CD4-positive, alpha-beta T cell treated with Interferon alpha-2 for 1 hour (primary cell): ENCODE measurements at regions not wholly inside any gene's neighbourhood (a gene's known extent, or its start where the extent isn't known, plus 50 kb on each side); places are given as distances from the start of the nearest gene placed in this dataset.
A peak's percentile ranks its signal among the peaks of the same experiment; 100 is the strongest.

Experiments used
- DNase-seq, 2 donors: peaks; one replicate each; pipeline ENCODE4 v3.0.0-alpha.2; 2020 to 2022

DNA sequence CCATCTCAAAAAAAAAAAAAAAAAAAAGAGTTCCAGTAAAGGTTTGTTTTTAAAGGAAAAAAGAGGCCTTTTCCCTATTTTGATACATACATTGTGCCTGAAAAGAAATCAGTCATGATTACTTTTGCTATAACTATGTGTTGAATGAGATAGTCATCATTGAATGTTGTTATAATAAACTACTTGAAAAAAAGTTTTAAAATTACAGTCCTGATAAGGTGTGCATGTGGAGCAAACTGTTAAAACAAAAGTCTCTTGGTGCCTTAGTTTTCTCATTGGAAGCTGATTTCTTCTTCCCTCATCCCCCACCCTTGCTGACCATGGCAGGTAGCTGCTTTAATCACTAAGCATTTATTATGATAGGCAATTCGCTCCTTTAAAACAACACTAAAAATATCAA, 172.3 kb upstream of the TBCA start:
- no peak for DNase-seq

DNA sequence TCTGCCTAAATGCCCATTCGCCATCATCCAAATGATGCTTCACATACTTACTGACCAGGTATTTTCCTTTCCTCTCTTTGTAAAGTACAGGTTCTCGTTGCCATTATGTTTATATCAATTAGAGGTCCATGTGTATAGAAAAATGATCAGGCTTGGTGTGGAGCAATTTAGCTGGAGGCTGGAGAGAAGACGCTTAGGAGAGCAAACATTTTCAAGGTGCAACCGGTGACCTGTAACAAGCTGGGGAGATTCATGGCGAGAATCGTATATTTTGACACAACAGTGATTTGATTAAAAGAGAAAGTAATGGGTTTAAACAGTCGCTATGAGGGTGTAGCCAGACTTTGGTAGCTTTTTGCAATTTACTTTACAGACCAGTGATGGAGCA, 170.9 kb upstream of the TBCA start:
- DNase-seq, result no peak

DNA sequence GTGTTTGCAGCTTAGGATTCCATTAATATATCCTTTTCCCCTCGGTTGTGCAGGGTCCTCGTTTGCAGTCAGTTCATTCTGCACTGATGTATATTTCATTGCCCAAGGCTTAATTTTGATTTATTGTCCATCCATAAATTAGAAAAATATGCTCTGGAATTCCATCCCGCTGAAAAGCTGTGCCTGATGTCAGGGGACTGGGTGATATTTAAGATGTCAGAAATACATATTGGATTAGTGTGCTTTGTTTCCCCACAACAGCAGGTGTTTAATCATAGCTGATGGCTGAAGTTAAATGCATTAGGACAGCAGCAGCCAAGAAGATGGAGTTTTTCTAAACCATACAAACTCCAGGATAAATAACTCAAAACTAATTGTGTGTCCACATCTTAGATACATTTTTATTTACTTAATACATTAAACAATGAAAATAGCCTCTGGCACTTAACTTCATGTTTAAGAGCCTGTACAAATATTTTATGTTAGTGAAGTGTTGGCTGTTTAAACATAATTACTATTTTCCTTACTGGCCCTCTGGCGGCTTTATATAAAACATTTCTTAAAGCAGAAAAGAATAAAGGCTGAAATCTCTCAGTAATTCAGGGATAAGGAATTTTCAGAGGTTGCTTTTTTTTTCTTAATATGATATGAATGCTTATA, 170.4 kb upstream of the TBCA start:
- no peak for DNase-seq

DNA sequence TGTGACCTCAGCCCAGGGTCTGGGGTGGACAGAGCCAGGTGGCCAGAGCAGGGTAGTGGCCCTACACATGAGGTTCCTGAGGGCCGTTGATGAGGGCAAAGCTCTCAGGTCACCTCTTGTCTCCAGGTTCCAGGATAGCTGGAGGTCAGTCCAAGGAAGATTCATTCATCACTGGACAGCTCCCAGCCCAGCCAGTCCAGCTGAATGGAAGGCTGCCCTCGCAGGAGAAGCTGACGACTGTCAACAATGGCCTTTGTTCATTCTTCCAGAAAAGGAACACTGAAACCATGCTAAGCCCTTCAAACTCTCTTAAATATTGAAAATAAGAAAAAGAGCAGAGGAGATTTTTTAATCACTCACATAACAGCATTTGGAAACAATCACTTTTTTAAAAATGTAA, 169.7 kb upstream of the TBCA start:
- no peak for DNase-seq

DNA sequence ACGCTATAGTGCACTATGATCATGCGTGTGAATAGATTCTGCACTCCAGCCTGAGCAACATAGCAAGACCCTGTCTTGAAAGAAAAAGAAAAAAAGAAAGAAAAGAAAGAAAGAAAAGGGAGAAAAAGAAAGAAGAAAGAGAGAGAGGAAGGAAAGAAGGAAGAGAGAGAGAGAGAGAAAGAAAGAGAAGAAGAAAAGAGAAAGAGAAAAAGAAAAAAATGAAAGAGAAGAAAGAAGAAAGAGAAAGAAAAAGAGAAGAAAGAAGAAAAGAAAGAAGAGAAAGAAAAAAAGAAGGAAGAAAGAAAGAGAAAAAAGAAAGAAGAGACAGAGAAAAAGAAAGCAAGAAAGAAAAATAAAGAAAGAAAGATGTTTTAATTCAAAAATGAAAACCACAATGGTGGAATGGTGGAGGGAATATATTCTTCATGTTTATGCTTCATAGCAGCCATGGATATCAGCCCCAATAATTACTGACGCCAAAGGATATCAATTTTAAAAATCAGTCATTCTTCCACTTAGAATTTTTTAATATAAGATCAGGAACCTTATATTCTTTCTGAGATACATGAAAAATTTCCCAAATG, 168.7 kb upstream of the TBCA start:
- DNase-seq, result no peak

DNA sequence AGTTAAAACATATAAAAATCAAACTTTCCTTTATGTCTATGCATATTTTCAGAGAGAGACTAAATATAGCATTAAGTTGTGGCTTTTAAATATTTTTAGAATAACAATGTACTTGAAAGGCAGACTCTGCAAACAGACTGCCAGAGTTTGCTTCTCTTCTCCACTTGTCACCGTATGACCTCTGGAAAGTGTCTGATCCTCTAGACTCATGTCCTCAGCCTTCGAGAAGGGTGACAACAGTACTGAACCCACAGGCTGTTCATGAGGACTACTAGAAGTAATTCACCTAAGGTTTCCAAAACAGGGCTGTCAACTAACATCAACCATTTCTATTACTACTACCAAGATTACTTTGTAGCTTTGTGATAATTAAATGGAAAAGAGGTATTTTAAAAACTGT, 167.7 kb upstream of the TBCA start:
- no peak for DNase-seq

DNA sequence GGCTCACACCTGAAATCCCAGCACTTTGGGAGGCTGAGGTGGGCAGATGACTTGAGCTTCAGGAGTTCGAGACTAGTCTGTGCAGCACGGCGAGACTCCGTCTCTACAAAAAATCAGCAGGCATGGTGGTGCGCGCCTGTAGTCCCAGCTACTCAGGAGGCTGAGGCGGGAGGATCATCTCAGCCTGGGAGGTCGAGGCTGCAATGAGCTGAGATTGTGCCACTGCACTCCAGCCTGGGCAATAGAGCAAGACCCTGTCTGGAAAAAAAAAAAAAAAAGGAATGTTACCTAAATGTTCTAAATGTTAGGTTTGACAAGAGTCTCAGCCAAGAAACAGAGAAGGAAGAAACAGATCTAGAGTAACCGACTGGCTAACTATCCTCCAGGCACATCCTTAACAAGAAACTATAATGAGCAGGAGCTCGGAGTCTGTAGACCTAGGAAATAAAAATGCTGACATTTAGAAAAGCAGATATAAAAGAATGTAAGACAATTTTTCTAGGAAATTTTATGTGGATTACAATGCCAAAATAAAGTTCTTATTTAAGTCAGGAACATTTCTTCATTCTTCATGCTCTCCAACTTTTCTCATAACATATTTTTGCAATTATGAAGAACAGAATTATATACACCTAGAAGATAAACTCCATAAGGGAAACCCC, 166.6 kb upstream of the TBCA start:
- DNase-seq, result no peak

DNA sequence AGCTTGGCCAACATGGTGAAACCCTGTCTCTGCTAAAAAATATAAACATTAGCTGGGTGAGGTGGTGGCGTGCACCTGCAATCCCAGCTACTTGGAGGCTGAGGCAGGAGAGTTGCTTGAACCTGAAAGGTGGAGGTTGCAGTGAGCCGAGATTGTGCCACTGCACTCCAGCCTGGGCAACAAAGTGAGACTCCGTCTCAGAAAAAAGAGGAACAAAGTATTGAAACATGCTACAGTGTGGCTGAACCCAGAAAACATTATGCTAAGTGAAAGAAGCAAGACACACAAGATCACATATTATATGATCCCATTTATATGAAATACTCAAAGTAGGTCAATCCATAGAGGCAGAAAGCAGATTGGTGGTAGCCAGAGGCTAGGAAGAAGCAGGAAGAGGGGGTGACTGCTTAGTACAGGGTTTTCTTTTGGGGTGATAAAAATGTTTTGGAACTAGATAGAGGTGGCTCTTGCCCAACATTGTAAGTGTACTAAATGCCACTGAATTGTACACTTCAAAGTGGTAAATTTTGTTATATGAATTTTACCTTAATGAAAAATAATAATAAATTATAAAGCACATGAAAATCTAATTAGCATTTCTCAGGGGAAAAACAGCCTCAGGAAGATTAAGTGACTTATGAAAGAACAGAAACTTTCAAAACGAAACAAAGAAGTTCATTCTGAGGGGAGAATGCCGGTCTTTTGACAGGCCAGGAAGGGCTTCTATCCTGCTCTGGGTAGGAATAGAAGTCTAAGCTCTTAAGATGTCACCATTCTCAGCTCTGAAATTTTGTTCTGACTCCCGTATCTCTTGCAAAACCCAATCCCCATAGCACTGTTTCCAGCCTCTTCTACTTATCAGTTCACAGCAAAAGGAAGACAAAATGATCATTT, 161.1 kb upstream of the TBCA start:
- no peak for DNase-seq

DNA sequence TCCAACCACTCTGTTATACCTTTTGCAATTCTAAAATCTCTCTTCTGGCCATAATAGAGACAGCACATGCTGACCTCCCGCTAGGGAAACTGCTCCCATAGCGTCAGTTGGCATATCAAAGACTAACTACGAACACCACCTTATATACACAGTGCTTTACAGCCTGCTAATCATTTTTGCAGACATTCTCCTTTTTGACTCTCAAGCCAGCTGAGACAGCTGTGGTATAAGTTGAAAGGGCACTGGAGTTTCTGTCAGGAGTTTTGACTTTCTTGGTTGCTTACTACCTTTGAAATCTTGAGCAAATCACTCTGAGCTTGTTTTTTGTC, 160.2 kb upstream of the TBCA start:
- DNase-seq, result no peak

DNA sequence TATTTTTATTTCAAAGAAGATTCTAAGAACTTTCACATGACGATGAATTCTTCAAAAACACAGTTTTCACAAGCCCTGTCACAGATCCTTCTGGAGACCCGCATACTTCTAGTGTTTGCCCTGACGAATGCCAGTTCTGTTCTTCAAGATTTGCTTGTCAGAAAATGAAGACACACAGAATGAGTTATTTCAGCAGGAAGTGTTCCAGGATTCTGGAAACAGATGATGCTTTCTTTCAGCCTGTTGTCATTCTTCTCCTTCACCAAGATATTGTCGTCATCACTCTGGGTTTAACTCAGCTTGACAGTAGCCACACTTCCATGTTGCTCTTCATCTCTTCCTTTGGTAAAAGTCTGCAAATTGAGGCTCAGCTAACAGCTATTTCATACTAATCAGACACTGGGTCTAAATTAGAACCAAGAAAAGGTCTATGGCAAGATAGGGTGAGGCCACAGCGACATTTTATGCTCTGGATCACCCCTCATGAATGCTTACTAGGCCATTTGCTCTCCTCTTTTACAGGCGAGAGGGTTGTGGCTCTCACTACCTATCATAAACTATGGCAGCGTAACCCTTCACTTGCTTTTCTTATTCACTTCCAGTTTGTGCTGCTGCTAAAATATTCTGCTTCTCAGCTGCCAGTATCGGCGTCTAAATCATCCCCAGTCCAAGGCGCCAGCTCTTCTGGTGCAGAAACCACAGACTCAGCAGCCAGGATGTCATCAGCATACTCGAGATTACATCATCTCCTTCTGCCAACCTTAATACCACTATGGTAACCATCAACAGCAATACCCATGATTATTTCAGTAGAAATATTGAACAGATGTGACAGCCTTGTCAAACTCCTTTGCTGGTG, 159.6 kb upstream of the TBCA start:
- peak; percentile 11 to 28 for DNase-seq

DNA sequence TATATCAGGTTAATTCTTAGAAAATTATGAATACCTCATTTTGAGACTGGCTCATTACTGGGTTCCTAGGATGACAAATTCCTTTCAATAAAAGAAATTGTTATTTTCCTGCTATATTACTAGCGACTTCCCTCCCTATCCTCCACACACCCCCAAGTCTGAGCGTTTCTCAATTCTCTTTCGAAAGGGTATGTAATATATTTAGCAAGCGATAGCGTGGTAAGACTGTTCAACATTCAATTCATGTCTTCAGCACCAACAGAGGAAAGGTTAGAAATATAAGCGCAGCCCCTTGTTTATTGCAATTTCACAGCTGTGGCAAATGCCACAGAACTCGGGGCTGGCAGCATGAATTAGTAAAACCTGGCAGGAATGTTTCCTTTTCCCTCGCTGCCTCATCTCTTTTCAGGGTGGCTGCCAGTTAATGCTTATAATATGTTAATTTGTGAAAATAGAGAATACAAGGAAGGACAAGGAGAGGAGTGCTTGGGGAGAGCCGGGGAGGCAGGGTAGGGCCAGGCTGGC, 152.7 kb upstream of the TBCA start:
- DNase-seq, result no peak

DNA sequence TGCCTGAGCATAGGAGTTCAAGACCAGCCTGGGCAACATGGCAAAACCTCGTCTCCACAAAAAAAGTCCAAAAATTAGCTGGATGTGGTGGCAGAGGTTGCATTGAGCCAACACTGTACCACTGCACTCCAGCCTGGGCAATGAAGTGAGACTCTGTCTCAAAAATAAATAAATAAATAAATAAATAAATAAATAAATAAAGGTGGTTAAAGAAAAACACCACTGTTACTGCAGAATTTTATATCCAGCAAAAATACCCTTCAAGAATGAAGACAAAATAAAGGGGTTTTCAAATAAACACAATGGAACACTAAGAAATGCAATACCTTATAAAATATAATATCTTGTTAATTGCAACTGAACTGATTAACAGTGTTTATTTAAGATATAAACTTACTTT, 150.2 kb upstream of the TBCA start:
- DNase-seq, result no peak

DNA sequence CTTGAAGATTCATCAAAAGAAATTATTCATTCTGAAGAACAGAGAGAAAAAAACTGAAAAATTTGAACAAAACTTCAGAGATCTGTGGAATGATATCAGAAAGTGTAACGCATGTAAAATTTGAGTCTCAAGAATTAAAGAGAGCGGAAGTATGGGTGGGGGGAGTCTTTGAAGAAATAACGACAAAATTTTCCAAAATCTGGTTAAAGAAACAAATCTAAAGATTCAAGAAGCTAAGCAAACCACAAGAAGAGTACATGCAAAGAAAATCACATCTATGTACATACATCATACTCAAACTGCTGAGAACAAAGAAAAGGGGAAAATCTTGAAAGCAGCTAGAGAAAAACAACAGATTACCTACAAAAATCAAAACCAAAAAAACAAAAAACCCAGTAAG, 149.4 kb upstream of the TBCA start:
- DNase-seq, result no peak

DNA sequence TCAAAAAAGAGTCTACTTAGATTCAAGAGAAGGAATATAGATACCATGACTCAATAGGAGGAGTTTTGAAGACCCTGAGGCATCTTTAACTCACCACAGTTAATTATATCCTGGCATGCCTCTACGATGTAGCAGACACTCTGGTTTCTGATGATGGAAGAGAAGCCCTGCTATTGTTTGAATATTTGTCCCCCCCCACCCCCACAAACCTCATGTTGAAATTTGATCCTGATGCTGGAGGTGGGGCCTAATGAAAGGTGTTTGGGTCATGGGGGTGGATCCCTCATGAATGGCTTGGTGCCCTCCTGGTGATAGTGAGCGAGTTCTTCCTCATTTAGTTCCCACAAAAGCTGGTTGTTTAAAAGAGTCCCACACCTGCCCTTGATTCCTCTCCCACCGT, 147.9 kb upstream of the TBCA start:
- no peak for DNase-seq

DNA sequence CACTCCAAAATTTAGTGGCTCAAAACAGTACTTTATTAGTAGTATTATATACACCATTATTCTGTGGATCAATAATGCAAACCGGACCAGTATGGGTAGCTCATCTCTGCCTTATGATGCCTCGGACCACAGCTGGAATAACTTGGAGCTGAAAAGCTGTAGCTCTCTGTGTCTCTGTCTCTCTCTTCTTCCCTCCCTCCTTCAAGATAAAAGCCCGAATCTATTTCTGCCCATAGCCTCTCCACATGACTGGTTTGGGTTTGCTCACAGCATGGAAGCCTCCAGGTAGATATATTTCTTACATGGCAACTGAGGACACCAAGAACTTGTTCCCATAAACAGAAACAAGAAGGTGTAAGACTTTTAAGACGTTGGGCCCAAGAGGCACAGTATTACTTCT, 147.5 kb upstream of the TBCA start:
- DNase-seq, result no peak

DNA sequence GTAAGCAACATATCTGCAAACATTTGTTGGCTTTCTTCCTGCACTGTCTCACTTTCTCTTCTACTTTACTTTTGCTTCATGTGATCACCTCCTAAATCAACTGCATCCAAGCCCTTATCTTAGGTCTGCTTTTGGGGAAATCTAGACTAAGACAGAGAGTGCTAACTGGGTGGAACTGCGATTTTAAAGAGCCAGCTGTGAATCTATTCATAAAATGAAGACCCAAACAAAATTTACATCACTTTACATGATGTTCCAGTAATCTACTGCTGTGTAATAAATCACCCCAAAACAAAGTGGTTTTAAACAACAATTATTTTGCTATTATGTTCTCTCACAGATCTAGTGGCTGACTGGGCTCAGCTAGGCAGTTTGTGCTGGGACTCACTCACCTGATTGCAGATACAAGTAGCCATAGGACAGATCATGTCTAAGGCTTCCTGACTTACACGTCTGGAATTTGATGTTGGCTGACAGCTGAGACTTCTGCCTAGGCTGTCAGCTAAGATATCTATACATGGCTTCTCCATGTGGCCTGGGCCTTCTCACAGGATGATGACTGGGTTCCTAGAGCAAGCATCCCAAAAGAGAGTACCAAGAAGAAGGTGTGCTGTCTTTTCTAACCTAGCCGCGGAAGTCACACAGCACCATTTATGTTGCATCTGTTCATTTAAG, 145.1 kb upstream of the TBCA start:
- DNase-seq, result no peak

DNA sequence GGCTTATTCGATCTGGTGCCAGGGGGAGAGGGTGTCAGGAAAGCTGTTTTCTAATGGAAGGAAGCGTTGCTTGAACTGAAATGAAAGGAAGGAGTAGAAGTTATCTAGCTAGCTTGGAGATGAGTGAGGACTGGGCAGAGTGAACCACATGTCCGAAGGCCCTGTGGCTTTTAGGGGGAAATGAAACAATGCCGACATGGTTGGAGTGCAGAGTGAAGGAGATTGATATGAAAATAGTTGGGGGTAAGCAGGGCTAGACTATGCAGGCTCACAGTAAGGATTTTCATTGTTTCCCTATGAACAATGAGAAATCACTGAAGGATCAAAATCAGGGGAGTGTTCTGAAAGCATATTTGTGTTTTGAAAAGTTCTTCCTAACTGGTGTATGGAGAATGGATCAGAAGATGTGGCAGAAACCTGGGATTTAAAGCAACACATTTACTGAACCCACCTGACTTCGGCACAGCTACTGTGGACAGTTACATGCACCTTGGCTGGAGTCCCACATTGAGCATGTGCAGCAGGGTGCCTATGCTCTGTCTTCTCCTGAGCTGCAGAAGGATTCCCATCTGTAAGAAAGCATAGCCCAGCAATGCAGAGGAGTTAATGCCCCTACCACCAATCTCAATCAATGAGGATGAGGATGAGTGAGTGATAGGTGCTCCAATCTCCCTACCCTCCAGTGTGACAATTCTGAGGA, 144.4 kb upstream of the TBCA start:
- DNase-seq, result no peak

DNA sequence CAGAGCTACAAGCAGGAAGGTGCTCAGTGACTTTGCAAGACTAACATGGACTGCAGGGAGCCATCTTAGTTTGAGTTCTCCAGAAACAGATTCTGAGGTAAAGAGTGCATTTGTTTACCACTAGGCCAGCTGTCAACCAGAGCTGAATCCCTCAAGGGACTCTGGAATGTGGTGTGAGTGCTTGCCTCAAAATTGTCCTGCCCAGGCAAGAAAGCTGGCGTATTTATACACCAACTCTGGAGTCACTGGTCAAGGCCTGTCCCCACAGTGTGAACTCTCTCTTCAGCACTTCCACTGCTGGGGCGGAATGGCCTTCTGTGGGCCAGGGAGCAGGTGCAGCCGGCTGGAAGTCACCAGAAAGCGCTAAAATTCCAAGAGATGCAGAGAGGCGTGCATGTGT, 139.2 kb upstream of the TBCA start:
- DNase-seq, result no peak

DNA sequence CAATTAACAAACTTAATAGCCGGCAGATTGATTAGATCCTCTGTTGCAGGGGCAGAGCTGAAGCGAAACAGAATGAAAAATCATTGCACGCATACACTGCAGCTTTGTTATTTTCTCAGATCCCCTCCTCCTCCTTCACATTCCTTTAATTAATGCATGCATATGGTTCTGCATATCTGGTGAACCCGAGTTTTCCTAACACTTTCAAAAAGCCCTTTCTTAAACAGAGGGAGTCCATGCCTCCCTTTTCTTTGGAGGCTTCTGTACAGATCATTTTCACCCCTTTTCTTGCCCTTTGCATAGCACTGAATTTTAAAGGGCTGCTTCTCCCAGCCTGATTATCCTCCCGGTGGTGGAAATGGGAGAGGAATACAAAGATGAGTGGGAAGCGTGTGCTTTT, 136.6 kb upstream of the TBCA start:
- no peak for DNase-seq

DNA sequence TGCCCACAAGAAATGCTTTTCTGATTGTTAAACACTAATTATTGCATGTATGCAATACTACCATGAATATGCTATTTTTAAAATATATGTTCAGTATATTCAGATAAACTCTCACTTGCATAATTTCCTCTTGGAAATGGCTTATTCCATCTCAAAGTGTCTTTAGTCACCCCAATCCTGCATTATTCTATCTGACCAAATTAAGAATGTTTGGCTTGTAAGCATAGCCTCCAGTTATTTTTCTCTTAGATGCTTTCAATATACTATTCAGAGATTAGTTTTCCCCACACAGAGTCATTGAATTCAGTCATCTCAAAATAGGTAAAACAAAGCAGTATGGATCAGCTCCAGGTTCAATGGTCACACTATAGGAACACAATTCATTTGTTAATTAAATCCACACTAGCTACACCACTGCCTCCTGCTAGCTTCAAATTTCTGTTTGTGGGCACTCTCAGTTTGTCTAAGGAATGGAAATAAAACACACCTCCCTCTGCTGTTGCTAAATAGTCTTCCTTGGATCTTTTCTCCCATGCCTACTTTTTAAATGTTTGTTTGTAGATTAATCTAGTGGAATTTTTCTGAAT, 134.6 kb upstream of the TBCA start:
- DNase-seq, result no peak

DNA sequence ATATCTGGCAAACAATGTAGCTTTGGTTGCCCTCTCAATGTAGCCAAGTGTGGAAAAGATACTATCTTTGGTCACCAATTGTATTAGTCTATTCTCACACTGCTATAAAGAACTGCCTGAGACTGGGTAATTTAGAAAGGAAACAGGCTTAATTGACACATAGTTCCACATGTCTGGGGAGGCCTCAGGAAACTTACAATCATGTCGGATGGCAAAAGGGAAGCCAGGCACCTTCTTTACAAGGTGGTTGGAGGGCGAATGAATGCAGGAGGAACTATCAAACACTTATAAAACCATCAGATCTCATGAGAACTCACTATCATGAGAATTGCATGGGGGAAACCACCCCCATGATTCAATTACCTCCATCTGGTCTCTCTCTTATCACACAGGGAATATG, 133.1 kb upstream of the TBCA start:
- DNase-seq, result no peak
